Stomach (tissue), 8 donors: ENCODE measurements at regions not wholly inside any gene's neighbourhood (a gene's known extent, or its start where the extent isn't known, plus 50 kb on each side); places are given as distances from the start of the nearest gene placed in this dataset.

Experiments used
- DNase-seq, 2 donors: peaks; one replicate each; pipeline versions ENCODE4 v3.0.0 to v3.0.0-alpha.2; 2013 to 2019
- H3K27ac ChIP-seq, 5 donors: fragments of 200-600 bp in 4 of 5; sonication (generic) in 4 of 5; one replicate each; pipeline ENCODE4 v1.5.1; 2013 to 2019; ENCODE audit warnings: mild to moderate bottlenecking in 1 of 5, moderate library complexity in 1 of 5
- H3K27me3 ChIP-seq, 3 donors: fragments of 200-600 bp; sonication (generic); one replicate each; pipeline ENCODE4 v1.5.1; 2017 to 2019; ENCODE audit warnings: mixed run types in 1 of 3
- H3K36me3 ChIP-seq, 4 donors: fragments of 200-600 bp; sonication (generic); 1 replicate in 3 of 4; 2 replicates in 1 of 4; pipeline ENCODE4 v1.5.1; 2016 to 2019
- H3K4me1 ChIP-seq, 4 donors: fragments of 200-600 bp; sonication (generic); one replicate each; pipeline ENCODE4 v1.5.1; 2016 to 2019
- H3K4me3 ChIP-seq, 4 donors: fragments of 200-600 bp; sonication (generic) in 3 of 4; one replicate each; pipeline ENCODE4 v1.5.1; 2016 to 2019; ENCODE audit warnings: mild to moderate bottlenecking in 1 of 4
- H3K9me3 ChIP-seq, 4 donors: fragments of 200-600 bp; sonication (generic); one replicate each; pipeline ENCODE4 v1.5.1; 2016 to 2019
- CTCF ChIP-seq, 7 experiments: fragments of 450-650 bp in 4 of 7; fragments of 200-600 bp in 3 of 7; sonication (generic) in 3 of 7; IDR thresholded peaks; one replicate each; pipeline ENCODE4 v1.5.1; 2016 to 2019; ENCODE audit warnings: antibody characterized with exemption in 7 of 7, control low read depth in 2 of 7, mild to moderate bottlenecking in 1 of 7
- EP300 ChIP-seq: sonication (generic); formaldehyde crosslinking; IDR thresholded peaks from one replicate; pipeline ENCODE4 v1.6.1; 2017; ENCODE audit warnings: antibody characterized with exemption
- POLR2A ChIP-seq, 4 donors: fragments of 450-650 bp; IDR thresholded peaks; one replicate each; pipeline ENCODE4 v1.6.1; 2016; ENCODE audit warnings: antibody characterized with exemption in 4 of 4, control low read depth in 2 of 4, mild to moderate bottlenecking in 1 of 4, moderate library complexity in 1 of 4
- POLR2AphosphoS5 ChIP-seq, 3 donors: sonication (generic); formaldehyde crosslinking; IDR thresholded peaks; one replicate each; pipeline ENCODE4 v1.6.1; 2016; ENCODE audit warnings: antibody characterized with exemption in 3 of 3
- WGBS, 5 donors: extraction: QIAGEN DNeasy Blood & Tissue Kit in 3 of 5; methylation state at CpG; one replicate each; pipeline versions ENCODE4 v1.1.5 to v1.1.7; 2013 to 2018; 5-methylcytosine and 5-hydroxymethylcytosine counted together
- intact Hi-C: fragments of 100-400 bp; cut with DNase I; formaldehyde crosslinking; loops from one replicate; pipeline ENCODE4 v1.15.1; 2023; ENCODE audit warnings: low total_unique reads
- donor health status: healthy with polysubstance abuse.
- donor health status: Bipolar disorder and iron deficiency.
- donor health status: healthy.

- intact Hi-C loops: no loop called here
- H3K4me3 ChIP-seq: peak overlapping the region; percentile 34 to 44 (median 38)
- H3K27me3 ChIP-seq: peaks cover 17 to 100% (median 69%) of the 10 kb centered on the region in 3 donors
Measured at GRCh38 chr1:90836345-90836679, 119.2 kb upstream of the BARHL2 start.

DNA sequence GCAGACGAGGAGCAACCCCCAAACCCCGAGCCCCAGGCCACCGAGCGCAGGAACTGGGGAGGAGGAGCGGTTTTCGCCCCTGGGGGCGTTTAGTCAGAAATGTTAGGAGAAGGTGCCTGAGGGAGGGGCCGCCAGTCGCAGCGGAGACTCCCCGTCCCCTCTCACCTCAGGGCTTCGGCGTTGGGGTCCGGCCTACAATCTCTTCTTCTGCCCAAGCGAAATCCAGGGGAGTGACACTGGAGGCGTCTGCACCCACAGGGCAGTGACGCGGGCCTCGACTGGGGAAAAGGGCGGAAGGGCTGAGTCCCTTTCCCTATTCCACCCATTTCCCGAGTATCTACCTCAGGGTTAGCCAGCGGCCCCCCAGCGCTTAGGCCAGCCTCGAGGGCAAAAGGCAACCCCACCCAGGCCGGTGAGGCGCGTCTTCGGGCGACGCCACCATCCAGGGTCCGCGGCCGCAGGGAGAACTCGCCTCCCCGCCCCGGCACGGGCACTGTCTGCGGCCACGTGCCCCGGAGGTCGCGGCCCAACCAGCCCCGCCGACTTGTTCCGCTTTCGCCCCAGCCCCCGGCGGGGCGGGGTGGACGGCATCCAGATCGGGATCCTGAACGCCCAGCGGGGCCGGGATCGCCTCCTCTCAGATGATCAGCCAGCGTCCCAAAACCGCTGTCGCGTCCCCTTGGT, 118.7 kb upstream of the BARHL2 start:
- peaks cover 0 to 8% (median 0%) of the 10 kb centered on the region in 4 donors for H3K9me3 ChIP-seq
- H3K4me3 ChIP-seq: peak overlapping the region; percentile 34 to 44 (median 38)
- no peaks in the 10 kb centered on the region for H3K36me3 ChIP-seq
- no peak for TF ChIP-seq EP300
- TF ChIP-seq POLR2A (IDR thresholded peaks at IDR 0.05): no peak
- no peak for TF ChIP-seq CTCF (IDR thresholded peaks at IDR 0.05)
- no peak for TF ChIP-seq POLR2AphosphoS5 (IDR thresholded peaks at IDR 0.05)
- no peak overlapping the region for H3K27ac ChIP-seq
- 7 to 11% (median 8%) methylated on average over 9 to 59 of the region's 59 CpGs for WGBS, 5 donors
- peak in 1 of 2 donors; percentile 38 for DNase-seq
- peaks cover 17 to 33% (median 27%) of the 10 kb centered on the region in 4 donors for H3K4me1 ChIP-seq
- intact Hi-C loops: no loop called here
- H3K27me3 ChIP-seq: peaks cover 15 to 100% (median 64%) of the 10 kb centered on the region in 3 donors

More at GRCh38 chr1:90836345-90836679, 119.2 kb upstream of the BARHL2 start:
- Histone ChIP-seq H3K36me3 (no peaks in the 10 kb centered on the region), H3K4me1 (peaks cover 17 to 33% (median 27%) of the 10 kb centered on the region in 4 donors), H3K9me3 (peaks cover 0 to 8% (median 0%) of the 10 kb centered on the region in 4 donors), H3K27ac (no peak overlapping the region)
- WGBS, 5 donors: 6 to 12% (median 10%) methylated on average over 6 to 8 of the region's 8 CpGs
- DNase-seq: no peak
- TF ChIP-seq EP300 (no peak), CTCF (IDR thresholded peaks at IDR 0.05) (no peak), POLR2AphosphoS5 (IDR thresholded peaks at IDR 0.05) (no peak), POLR2A (IDR thresholded peaks at IDR 0.05) (no peak)

DNA sequence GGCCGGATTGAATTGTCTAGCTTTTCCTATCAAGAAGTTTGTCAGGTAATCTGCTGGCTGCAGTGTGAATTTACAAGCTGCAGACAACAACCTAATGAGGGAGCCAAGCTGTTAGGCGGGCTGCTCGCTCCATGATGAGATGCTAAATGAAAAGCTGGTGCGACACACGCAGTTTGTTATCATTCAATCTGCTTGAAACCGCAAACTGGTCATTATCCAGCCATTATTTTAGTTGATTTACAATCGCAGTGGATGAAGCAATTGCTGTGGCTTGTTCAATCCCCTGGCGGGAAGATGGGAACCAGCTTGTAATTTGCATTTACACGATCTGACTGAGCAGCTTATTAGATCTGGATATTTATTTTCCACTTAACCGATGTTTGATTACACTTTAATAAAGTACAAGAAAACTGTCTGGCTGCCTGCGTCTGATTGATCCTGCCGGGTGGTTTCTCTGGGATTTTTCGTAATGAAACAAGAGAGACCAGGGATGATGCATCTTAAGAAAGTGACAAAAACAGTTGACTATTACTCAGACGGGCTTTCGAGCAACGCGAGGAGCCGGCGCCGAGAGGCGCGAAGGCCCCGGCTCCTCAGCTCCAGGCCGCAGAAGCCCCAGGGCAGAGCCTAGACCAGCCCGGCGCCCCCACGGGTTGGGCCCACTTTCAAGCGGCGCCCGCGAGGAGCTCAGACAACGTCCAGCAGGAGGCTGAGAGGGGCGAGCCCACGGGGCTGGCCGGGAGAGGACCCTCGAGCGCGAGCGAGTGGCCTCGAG, 118.0 kb upstream of the BARHL2 start:
- Histone ChIP-seq H3K27me3 (peaks cover 15 to 98% (median 57%) of the 10 kb centered on the region in 3 donors), H3K9me3 (peaks cover 0 to 8% (median 0%) of the 10 kb centered on the region in 4 donors), H3K27ac (no peak overlapping the region), H3K4me3 (peak overlapping the region; percentile 34 to 44 (median 38)), H3K36me3 (no peaks in the 10 kb centered on the region), H3K4me1 (peaks cover 17 to 33% (median 27%) of the 10 kb centered on the region in 4 donors)
- WGBS, 5 donors: 8 to 15% (median 9%) methylated on average over 34 to 40 of the region's 40 CpGs
- intact Hi-C loops: no loop called here
- no peak for TF ChIP-seq POLR2A (IDR thresholded peaks at IDR 0.05)
- peak in 1 of 2 donors; percentile 34 for DNase-seq

- Histone ChIP-seq H3K27me3 (peaks cover 15 to 92% (median 56%) of the 10 kb centered on the region in 3 donors), H3K4me1 (peaks cover 17 to 29% (median 22%) of the 10 kb centered on the region in 4 donors), H3K9me3 (peaks cover 0 to 8% (median 0%) of the 10 kb centered on the region in 4 donors), H3K36me3 (no peaks in the 10 kb centered on the region), H3K27ac (no peak overlapping the region), H3K4me3 (no peak overlapping the region)
- 14 to 25% (median 17%) methylated on average over 22 to 23 of the region's 23 CpGs for WGBS, 5 donors
- no peak for TF ChIP-seq POLR2AphosphoS5 (IDR thresholded peaks at IDR 0.05)
- TF ChIP-seq POLR2A (IDR thresholded peaks at IDR 0.05): no peak
- TF ChIP-seq CTCF (IDR thresholded peaks at IDR 0.05): no peak
- TF ChIP-seq EP300: no peak
- peak in 1 of 2 donors; percentile 10 for DNase-seq
- intact Hi-C loops: no loop called here
Measured at GRCh38 chr1:90834354-90834885, 117.3 kb upstream of the BARHL2 start.
